ENCODE measurements at regions not wholly inside any gene's neighbourhood (a gene's known extent, or its start where the extent isn't known, plus 50 kb on each side); places are given as distances from the start of the nearest gene placed in this dataset.

GRCh38 chr10:91049296-91049987 is 128.6 kb upstream of the ANKRD1 start:
- H3K4me1 ChIP-seq: peaks cover 14% of the 10 kb centered on the region
- no peak for ATAC-seq
- intact Hi-C loops (cut with DNase I): no loop called here
- H3K27me3 ChIP-seq (ENCODE audit: insufficient read depth in 3 of 3, low read length in 2 of 3): no peaks in the 10 kb centered on the region
- 39 to 55% (median 42%) methylated on average over 2 of the region's 2 CpGs for WGBS, 3 donors
- no peak for TF ChIP-seq CTCF (IDR thresholded peaks at IDR 0.05)
- no peaks in the 10 kb centered on the region for H3K9me3 ChIP-seq
- no peak for DNase-seq
- H3K36me3 ChIP-seq (ENCODE audit: insufficient read depth in 1 of 2, low read depth in 1 of 2): no peaks in the 10 kb centered on the region
- no peak overlapping the region for H3K4me3 ChIP-seq
- no peak overlapping the region for H3K27ac ChIP-seq

GRCh38 chr10:91049988-91050360 is 129.1 kb upstream of the ANKRD1 start:
- H3K27ac ChIP-seq: no peak overlapping the region
- ATAC-seq: no peak
- no peak for DNase-seq
- no peak for TF ChIP-seq CTCF (IDR thresholded peaks at IDR 0.05)
- no peaks in the 10 kb centered on the region for H3K27me3 ChIP-seq (ENCODE audit: insufficient read depth in 3 of 3, low read length in 2 of 3)
- intact Hi-C loops (cut with DNase I): no loop called here
- WGBS, 3 donors: 66 to 86% (median 71%) methylated on average over 2 of the region's 2 CpGs
- H3K4me3 ChIP-seq: no peak overlapping the region
- H3K36me3 ChIP-seq (ENCODE audit: insufficient read depth in 1 of 2, low read depth in 1 of 2): no peaks in the 10 kb centered on the region
- peaks cover 14% of the 10 kb centered on the region for H3K4me1 ChIP-seq
- no peaks in the 10 kb centered on the region for H3K9me3 ChIP-seq

DNA sequence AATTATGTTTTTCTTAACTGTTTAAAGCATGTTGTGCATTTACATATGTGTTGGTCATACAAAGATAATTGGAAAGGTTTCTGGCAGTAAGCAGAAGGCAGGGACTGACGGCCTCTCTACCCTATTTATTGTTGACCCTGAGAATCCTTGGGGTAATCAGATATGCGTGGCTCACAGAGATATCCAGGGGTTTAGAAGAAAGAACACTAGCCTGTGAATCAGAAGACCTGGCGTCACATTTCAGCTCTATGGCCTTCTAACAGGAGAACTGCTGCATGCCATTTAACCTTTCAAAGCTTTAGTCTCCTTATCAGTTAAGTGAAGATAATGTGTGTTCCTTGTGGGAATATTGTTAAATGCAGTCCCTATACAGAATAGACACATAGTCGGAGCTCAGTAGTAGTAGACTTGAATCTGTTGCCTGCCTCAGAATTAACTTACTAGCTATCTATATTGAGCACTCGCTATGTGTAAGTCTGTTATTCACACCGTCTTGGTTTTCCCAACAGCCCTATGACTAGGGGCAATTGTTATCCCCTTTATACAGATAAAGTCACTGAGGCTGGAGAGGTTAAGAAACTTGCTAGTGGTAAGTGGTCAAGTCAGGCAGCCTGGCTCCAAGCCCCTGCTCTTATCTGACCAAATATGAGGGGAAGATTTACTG is 129.6 kb upstream of the ANKRD1 start:
- H3K4me1 ChIP-seq: peaks cover 14% of the 10 kb centered on the region
- H3K9me3 ChIP-seq: no peaks in the 10 kb centered on the region
- 45 to 75% (median 54%) methylated on average over 6 of the region's 6 CpGs for WGBS, 3 donors
- no peaks in the 10 kb centered on the region for H3K36me3 ChIP-seq (ENCODE audit: insufficient read depth in 1 of 2, low read depth in 1 of 2)
- no peak for DNase-seq
- H3K4me3 ChIP-seq: no peak overlapping the region
- ATAC-seq: peak; percentile 36 to 91 (median 78)
- no peaks in the 10 kb centered on the region for H3K27me3 ChIP-seq (ENCODE audit: insufficient read depth in 3 of 3, low read length in 2 of 3)
- no peak overlapping the region for H3K27ac ChIP-seq
- intact Hi-C loops (cut with DNase I): no loop called here
- TF ChIP-seq CTCF (IDR thresholded peaks at IDR 0.05): no peak

DNA sequence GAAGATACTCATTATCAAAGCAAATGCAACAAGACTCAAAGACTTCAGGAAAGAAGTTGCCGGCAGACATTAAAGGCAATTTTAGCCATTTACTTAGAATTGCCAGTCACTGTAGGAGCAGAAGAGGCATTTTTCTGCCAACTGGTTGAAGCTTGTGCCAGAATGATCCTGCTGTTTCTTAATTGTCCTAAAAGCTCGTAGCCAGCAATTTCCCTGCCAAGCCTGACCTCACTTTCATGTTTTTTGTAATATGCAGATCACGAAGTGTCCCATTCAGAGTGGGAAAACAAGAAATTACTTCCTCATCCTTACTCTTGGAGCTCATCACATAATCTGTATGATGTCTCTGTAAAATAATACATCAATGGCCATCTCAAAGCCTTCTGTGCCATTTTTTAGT is 130.9 kb upstream of the ANKRD1 start:
- H3K27ac ChIP-seq: no peak overlapping the region
- peak in 1 of 4 donors; percentile 23 for ATAC-seq
- H3K36me3 ChIP-seq (ENCODE audit: insufficient read depth in 1 of 2, low read depth in 1 of 2): no peaks in the 10 kb centered on the region
- TF ChIP-seq CTCF (IDR thresholded peaks at IDR 0.05): no peak
- H3K9me3 ChIP-seq: no peaks in the 10 kb centered on the region
- 26 to 44% (median 31%) methylated on average over 3 of the region's 3 CpGs for WGBS, 3 donors
- no peaks in the 10 kb centered on the region for H3K27me3 ChIP-seq (ENCODE audit: insufficient read depth in 3 of 3, low read length in 2 of 3)
- H3K4me1 ChIP-seq: peaks cover 14% of the 10 kb centered on the region
- no peak for DNase-seq
- intact Hi-C loops (cut with DNase I): no loop called here
- no peak overlapping the region for H3K4me3 ChIP-seq

All from psoas muscle (tissue), 7 donors.